ENCODE measurements at regions not wholly inside any gene's neighbourhood (a gene's known extent, or its start where the extent isn't known, plus 50 kb on each side); places are given as distances from the start of the nearest gene placed in this dataset.

GRCh38 chr2:128468186-128468920, 149.7 kb upstream of the HS6ST1 start:
- WGBS, 2 donors = 82% methylated on average over 3 of the region's 3 CpGs
- FAIRE-seq (no peak), ATAC-seq (no peak), DNase-seq (no peak)
- Histone ChIP-seq H3K4me1 (no peaks in the 10 kb centered on the region), H3K27me3 (no peaks in the 10 kb centered on the region), H3K4me3 (no peak overlapping the region), H3K9me3 (no peaks in the 10 kb centered on the region), H3K36me3 (no peaks in the 10 kb centered on the region), H3K27ac (no peak overlapping the region)
- TF ChIP-seq, protein P1, sequence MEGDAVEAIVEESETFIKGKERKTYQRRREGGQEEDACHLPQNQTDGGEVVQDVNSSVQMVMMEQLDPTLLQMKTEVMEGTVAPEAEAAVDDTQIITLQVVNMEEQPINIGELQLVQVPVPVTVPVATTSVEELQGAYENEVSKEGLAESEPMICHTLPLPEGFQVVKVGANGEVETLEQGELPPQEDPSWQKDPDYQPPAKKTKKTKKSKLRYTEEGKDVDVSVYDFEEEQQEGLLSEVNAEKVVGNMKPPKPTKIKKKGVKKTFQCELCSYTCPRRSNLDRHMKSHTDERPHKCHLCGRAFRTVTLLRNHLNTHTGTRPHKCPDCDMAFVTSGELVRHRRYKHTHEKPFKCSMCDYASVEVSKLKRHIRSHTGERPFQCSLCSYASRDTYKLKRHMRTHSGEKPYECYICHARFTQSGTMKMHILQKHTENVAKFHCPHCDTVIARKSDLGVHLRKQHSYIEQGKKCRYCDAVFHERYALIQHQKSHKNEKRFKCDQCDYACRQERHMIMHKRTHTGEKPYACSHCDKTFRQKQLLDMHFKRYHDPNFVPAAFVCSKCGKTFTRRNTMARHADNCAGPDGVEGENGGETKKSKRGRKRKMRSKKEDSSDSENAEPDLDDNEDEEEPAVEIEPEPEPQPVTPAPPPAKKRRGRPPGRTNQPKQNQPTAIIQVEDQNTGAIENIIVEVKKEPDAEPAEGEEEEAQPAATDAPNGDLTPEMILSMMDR (IDR thresholded peaks at IDR 0.05) = no peak
- intact Hi-C loops (cut with DNase I) = no loop called here

DNA sequence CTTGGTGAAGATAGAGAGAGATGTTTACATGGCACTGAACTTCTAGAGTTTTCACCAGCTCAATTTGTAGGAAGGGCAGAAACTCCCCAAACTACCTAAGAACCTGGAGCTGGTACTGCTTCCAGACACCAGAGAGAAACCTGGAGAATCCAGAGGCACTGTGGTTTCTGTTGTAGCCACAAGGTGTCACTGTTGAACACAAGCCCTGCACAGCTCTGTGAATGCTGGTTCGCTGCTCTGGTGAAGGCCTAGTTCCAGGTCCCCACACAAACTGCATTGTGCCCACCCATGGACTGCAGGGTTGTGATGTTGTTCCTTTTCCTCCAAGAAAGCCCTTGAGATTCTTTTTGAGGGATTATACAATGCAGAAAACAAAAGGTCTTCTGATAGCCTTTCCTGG, 150.5 kb upstream of the HS6ST1 start:
- intact Hi-C loops (cut with DNase I) = no loop called here
- WGBS, 2 donors = 95 to 100% methylated on average over 1 of the region's 1 CpG
- TF ChIP-seq, protein P1 (IDR thresholded peaks at IDR 0.05) = no peak
- H3K4me3 ChIP-seq = no peak overlapping the region
- H3K4me1 ChIP-seq = no peaks in the 10 kb centered on the region
- no peaks in the 10 kb centered on the region for H3K27me3 ChIP-seq
- H3K27ac ChIP-seq = no peak overlapping the region
- no peaks in the 10 kb centered on the region for H3K9me3 ChIP-seq
- H3K36me3 ChIP-seq = no peaks in the 10 kb centered on the region
- FAIRE-seq = no peak
- no peak for DNase-seq
- no peak for ATAC-seq

DNA sequence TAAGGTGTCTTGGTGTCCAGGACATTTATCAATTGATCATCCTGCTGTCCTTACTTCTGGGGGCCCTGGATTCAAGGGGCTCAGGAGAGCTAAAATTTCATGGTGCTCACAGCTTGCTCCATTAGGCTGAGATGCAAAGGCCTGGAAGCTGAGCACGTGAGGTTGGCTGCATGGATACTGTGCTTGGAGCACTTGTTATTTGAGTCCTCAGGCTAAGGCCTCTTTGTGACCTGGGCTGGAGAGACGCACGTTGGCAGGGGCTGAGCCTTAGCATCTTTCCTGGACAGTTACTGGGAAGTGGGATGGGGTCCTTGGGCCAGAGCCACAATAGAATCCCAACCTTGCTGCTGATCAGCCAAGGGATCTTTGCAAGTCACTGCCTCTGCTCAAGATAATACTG, 151.2 kb upstream of the HS6ST1 start:
- H3K9me3 ChIP-seq = no peaks in the 10 kb centered on the region
- TF ChIP-seq, protein P1 (IDR thresholded peaks at IDR 0.05) = no peak
- no peak for ATAC-seq
- H3K36me3 ChIP-seq = no peaks in the 10 kb centered on the region
- no peak for DNase-seq
- intact Hi-C loops (cut with DNase I) = no loop called here
- no peak overlapping the region for H3K27ac ChIP-seq
- H3K27me3 ChIP-seq = no peaks in the 10 kb centered on the region
- H3K4me1 ChIP-seq = no peaks in the 10 kb centered on the region
- no peak for FAIRE-seq
- WGBS, 2 donors = 93 to 96% methylated on average over 3 of the region's 3 CpGs
- no peak overlapping the region for H3K4me3 ChIP-seq

DNA sequence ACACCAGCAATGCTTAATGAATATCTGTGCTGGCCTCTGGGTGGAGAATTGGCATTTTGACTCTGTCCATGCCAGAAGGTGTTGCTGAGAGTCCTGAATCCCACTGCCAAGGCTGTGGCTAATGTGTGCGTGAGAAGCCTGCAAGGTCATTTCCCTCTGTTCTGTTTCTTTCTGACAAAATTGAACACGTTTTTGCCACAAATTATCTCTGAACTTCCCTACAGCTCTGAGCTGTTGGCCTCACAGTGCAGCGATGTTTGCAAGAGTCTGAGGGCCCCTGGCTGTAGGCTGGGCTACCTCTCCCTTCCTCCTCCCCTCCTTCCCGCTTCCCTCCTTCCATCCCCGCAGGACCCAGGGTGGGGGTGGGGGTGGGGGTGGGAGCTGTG, 154.1 kb upstream of the HS6ST1 start:
- Histone ChIP-seq H3K27ac (no peak overlapping the region), H3K27me3 (no peaks in the 10 kb centered on the region), H3K36me3 (no peaks in the 10 kb centered on the region), H3K4me1 (no peaks in the 10 kb centered on the region), H3K4me3 (no peak overlapping the region), H3K9me3 (no peaks in the 10 kb centered on the region)
- peak in 3 of 4 donors; percentile 47 to 70 (median 59) for ATAC-seq
- no peak for DNase-seq
- no peak for FAIRE-seq
- 55 to 58% methylated on average over 5 of the region's 5 CpGs for WGBS, 2 donors
- TF ChIP-seq, protein P1 (IDR thresholded peaks at IDR 0.05) = no peak
- intact Hi-C loops (cut with DNase I) = no loop called here

Data from pancreas (tissue), 10 donors.